SK-N-MC (cell line): ENCODE measurements at regions not wholly inside any gene's neighbourhood (a gene's known extent, or its start where the extent isn't known, plus 50 kb on each side); places are given as distances from the start of the nearest gene placed in this dataset.
A peak's percentile ranks its signal among the peaks of the same experiment; 100 is the strongest.
"Not testable (repeated sequence)": the region's sequence is repeated elsewhere in the genome, so short reads cannot be mapped to it uniquely, and the experiment has no call there.

Source experiments
- DNase-seq: peaks from one replicate; pipeline ENCODE4 v3.0.0-alpha.2; 2011; ENCODE audit warnings: low read depth, low spot score
- H3K27ac ChIP-seq: fragments of 200-600 bp; sonication (generic); 2 replicates; pipeline ENCODE4 v1.5.1; 2016; ENCODE audit warnings: mixed run types
- H3K36me3 ChIP-seq: fragments of 200-600 bp; sonication (generic); 2 replicates; pipeline ENCODE4 v1.6.1; 2017; ENCODE audit warnings: antibody characterized with exemption, low read length, mixed read lengths; ENCODE audit not compliant: insufficient read depth
- H3K4me3 ChIP-seq: fragments of 200-600 bp; sonication (generic); 2 replicates; pipeline ENCODE4 v1.5.1; 2016
- H3K9ac ChIP-seq: fragments of 200-600 bp; sonication (generic); 2 replicates; pipeline ENCODE4 v1.8.0; 2017; ENCODE audit warnings: mixed run types, mixed read lengths; ENCODE audit not compliant: insufficient read length
- H3K9me3 ChIP-seq: fragments of 200-600 bp; sonication (generic); 2 replicates; pipeline ENCODE4 v1.6.1; 2017; ENCODE audit warnings: low read depth, mild to moderate bottlenecking, antibody characterized with exemption, low read length, moderate library complexity, mixed read lengths
- EZH2 ChIP-seq: fragments of 200-600 bp; sonication (generic); IDR thresholded peaks from one replicate; pipeline ENCODE4 v1.6.1; 2017; ENCODE audit warnings: antibody characterized with exemption
- FOXP2 ChIP-seq: optimal IDR thresholded peaks from 2 replicates; pipeline ENCODE3; 2011; ENCODE audit warnings: mild to moderate bottlenecking, moderate library complexity; ENCODE audit not compliant: insufficient read depth; ENCODE audit errors: extremely low read length, control extremely low read depth
- POLR2AphosphoS5 ChIP-seq: IDR thresholded peaks from 2 replicates; pipeline ENCODE4 v1.6.1; 2012; ENCODE audit warnings: mild to moderate bottlenecking, low read depth, low read length, borderline replicate concordance

DNA sequence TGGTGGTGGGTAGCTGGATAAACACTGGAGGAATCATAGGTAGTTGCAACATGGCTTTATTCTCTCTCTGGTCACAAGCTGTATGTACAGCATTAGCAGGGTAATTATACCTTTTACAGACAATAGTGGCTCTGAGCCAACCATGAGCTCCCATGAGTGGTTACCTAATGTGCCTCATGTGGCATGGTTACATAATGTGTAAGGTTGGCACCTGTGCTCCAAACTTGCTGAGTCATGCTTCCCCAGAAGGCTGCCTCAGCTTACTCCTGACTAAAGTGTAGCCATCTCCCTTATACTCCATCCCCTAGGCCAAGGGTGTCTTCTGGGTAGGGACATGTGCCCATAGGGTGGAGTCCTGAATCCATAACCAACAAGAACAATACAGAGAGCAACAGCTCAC, 345.3 kb upstream of the SEMA3C start:
- DNase-seq, result no peak
- Histone ChIP-seq H3K9ac (no peak overlapping the region), H3K36me3 (no peaks in the 10 kb centered on the region), H3K4me3 (no peak overlapping the region), H3K9me3 (peaks cover 9% of the 10 kb centered on the region; the same call in 1 of the 2 replicates), H3K27ac (no peak overlapping the region)
- no peak for TF ChIP-seq FOXP2

DNA sequence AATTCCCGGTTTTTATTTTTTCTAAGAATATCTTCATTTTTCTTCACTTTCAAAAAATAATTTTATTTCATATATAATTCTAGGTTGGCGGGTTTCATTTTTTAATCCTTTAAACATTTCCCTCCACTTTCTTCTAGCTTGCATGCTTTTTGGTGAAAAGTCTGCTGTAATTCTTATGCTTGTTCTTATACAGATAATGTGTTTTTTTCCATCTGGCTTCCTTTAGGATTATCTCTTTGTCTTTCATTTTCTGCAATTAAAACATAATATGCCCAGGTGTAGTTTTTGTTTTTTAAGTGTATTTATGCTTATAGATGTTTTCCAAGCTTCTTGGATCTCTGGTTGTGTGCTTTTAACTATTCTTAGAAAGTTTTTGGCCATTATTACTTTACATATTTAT, 341.3 kb upstream of the SEMA3C start:
- Histone ChIP-seq H3K9me3 (peaks cover 9% of the 10 kb centered on the region; the same call in 1 of the 2 replicates), H3K36me3 (no peaks in the 10 kb centered on the region), H3K4me3 (no peak overlapping the region), H3K27ac (no peak overlapping the region), H3K9ac (no peak overlapping the region)
- no peak for DNase-seq
- no peak for TF ChIP-seq POLR2AphosphoS5
- no peak for TF ChIP-seq FOXP2
- TF ChIP-seq EZH2, result no peak

DNA sequence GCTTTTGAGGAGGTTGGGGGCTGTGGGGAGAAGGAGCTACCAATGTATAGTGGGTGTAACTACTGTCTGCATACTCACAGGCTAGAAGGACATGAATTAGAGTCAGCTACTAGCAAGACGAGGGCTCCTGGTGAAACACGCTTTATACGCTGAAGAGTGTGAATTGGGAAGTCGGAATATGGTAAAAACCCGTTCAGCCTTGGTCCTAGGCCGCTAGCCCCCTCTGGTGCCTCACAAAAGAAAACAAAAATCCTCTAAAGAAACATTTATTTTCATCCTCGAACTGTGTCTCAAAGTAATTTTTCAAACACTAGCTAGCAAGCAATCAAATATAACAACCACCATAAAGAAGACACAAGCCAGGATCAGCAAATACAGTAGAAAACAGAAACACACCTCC, 338.1 kb upstream of the SEMA3C start:
- Histone ChIP-seq H3K9ac (no peak overlapping the region), H3K9me3 (0 out of 2 replicates have a peak, but pooled peaks cover 5% of the 10 kb centered on the region), H3K36me3 (no peaks in the 10 kb centered on the region), H3K27ac (no peak overlapping the region), H3K4me3 (no peak overlapping the region)
- DNase-seq, result no peak
- TF ChIP-seq FOXP2 (no peak), EZH2 (no peak), POLR2AphosphoS5 (no peak)

GRCh38 chr7:81248420-81248819, 329.6 kb upstream of the SEMA3C start:
- DNase-seq, result no peak
- no peaks in the 10 kb centered on the region for H3K36me3 ChIP-seq
- no peak overlapping the region for H3K9ac ChIP-seq
- no peak overlapping the region for H3K27ac ChIP-seq
- no peaks in the 10 kb centered on the region for H3K9me3 ChIP-seq
- TF ChIP-seq POLR2AphosphoS5, result no peak
- TF ChIP-seq FOXP2, result no peak
- no peak for TF ChIP-seq EZH2
- H3K4me3 ChIP-seq, result no peak overlapping the region

- H3K36me3 ChIP-seq, H3K4me3 ChIP-seq, H3K9ac ChIP-seq, H3K27ac ChIP-seq, DNase-seq, H3K9me3 ChIP-seq: not testable (repeated sequence)
Measured at GRCh38 chr7:81247364-81247763, 328.5 kb upstream of the SEMA3C start.

DNA sequence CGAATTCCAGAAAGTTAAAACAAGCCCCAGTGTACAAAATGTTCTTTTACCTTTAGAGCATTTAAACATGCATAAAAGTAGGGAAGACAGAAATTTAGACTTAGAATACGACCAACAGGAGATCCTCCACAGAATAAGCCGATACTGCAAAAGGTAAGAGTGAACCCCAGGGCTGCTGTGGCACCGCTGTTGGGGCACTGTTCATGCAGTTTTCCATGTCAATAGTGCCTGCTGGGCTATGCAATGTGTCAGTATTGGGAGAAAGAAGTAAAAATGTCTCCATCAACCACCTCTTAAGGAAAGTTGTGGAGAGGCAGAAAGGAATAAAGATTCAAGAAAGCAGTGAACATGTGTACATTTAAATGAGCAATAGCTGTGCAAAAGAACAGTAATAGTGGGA, 326.5 kb upstream of the SEMA3C start:
- H3K4me3 ChIP-seq, result no peak overlapping the region
- no peaks in the 10 kb centered on the region for H3K36me3 ChIP-seq
- no peak overlapping the region for H3K9ac ChIP-seq
- H3K9me3 ChIP-seq, result no peaks in the 10 kb centered on the region
- H3K27ac ChIP-seq, result no peak overlapping the region
- TF ChIP-seq EZH2 (no peak), POLR2AphosphoS5 (no peak), FOXP2 (no peak)
- DNase-seq, result no peak

DNA sequence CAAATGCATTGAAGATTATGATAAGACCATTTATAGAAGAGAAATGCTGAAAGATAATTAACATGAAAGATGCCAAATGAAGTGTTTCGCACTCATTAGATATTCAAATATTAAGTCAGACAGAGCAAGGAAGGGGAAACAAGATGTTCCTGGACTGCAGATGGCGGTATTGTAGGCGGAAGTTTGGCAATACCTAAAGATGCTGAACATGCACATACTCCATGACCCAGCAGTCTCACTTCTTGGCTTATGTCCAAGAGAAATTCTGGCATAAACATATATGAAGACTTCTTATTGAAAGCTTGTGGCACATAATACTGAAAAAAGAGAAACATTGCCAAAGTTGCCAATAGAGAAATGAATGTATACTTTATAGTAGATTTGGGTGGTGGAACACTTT, 325.4 kb upstream of the SEMA3C start:
- Histone ChIP-seq H3K9me3 (no peaks in the 10 kb centered on the region), H3K4me3 (no peak overlapping the region; the same call in 1 of the 2 replicates), H3K27ac (peak overlapping the region; percentile 87), H3K9ac (no peak overlapping the region), H3K36me3 (no peaks in the 10 kb centered on the region)
- peak; percentile 52; the same call in 1 of the 2 replicates for TF ChIP-seq POLR2AphosphoS5
- no peak for TF ChIP-seq FOXP2
- peak; percentile 95 for DNase-seq

- Histone ChIP-seq H3K4me3 (peak overlapping the region; percentile 59), H3K27ac (peak overlapping the region; percentile 98), H3K9ac (peak overlapping the region; percentile 71), H3K36me3 (no peaks in the 10 kb centered on the region), H3K9me3 (no peaks in the 10 kb centered on the region)
- no peak for TF ChIP-seq EZH2
- peak; percentile 54; the same call in 1 of the 2 replicates for TF ChIP-seq POLR2AphosphoS5
- DNase-seq, result peak; percentile 83
Measured at GRCh38 chr7:81236560-81236959, 317.7 kb upstream of the SEMA3C start.

DNA sequence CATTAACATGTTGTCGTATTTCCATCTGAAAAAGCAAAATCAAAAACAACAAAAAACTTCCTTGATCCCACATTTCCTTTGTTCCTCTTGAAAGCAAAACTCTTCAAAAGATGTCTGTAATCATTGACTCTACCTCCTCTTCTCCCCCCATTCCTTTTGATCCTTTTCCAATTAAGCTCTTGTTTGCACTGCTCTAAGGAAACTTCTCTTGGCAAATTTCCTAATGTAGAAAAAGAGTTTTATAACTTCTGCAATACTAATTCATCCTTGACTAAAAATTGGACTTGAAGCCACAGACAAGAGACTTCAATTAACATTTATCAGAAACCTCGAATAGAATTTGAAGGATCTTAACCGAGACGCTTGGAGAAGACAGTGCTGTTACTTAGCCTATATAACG, 317.1 kb upstream of the SEMA3C start:
- DNase-seq, result peak; percentile 86
- peak overlapping the region; percentile 59 for H3K4me3 ChIP-seq
- H3K27ac ChIP-seq, result peak overlapping the region; percentile 98
- peak overlapping the region; percentile 71 for H3K9ac ChIP-seq
- H3K9me3 ChIP-seq, result no peaks in the 10 kb centered on the region
- TF ChIP-seq FOXP2 (no peak), POLR2AphosphoS5 (no peak; the same call in 1 of the 2 replicates), EZH2 (no peak)
- H3K36me3 ChIP-seq, result no peaks in the 10 kb centered on the region

GRCh38 chr7:81234896-81235295, 316.0 kb upstream of the SEMA3C start:
- H3K4me3 ChIP-seq, result no peak overlapping the region
- TF ChIP-seq EZH2 (no peak), POLR2AphosphoS5 (no peak), FOXP2 (no peak)
- no peak overlapping the region for H3K9ac ChIP-seq
- no peaks in the 10 kb centered on the region for H3K36me3 ChIP-seq
- no peak for DNase-seq
- peak overlapping the region; percentile 98 for H3K27ac ChIP-seq
- no peaks in the 10 kb centered on the region for H3K9me3 ChIP-seq
